IMR-90 (cell line): ENCODE measurements at regions not wholly inside any gene's neighbourhood (a gene's known extent, or its start where the extent isn't known, plus 50 kb on each side); places are given as distances from the start of the nearest gene placed in this dataset.

Source experiments
- ATAC-seq: fragments of 200-7000 bp; cut with Tn5 transposase; 2 replicates; pipeline ENCODE4 v1.9.1; 2020; ENCODE audit warnings: low read depth, mild to moderate bottlenecking, moderate library complexity
- BruUV-seq: library from RNA; stranded (reverse); fragments of 400-500 nt; replicated peaks from 2 replicates; lab custom pipeline; 2021; lab: Mats Ljungman, UMichigan
- CTCF ChIA-PET: fragments of 300-600 bp; formaldehyde crosslinking; extraction: SDS; loops from one replicate; lab custom pipeline; 2021; ENCODE audit warnings: antibody characterized with exemption; lab: Yijun Ruan, JAX
- POLR2A ChIA-PET: fragments of 300-600 bp; sonication (Branson Sonifier 250); formaldehyde crosslinking; loops from one replicate; lab custom pipeline; 2022; ENCODE audit warnings: antibody characterized with exemption; ENCODE audit not compliant: unreplicated experiment; lab: Charles Lee
- DNase-seq: peaks from one replicate; pipeline ENCODE4 v3.0.0; 2013
- H2AFZ ChIP-seq: replicated peaks from 2 replicates; pipeline ENCODE3; 2013; ENCODE audit warnings: low read length, mild to moderate bottlenecking; ENCODE audit not compliant: poor library complexity
- H2AK5ac ChIP-seq: 2 replicates; pipeline ENCODE4 v1.6.1; 2013; ENCODE audit warnings: low read depth, low read length, inconsistent platforms
- H2AK9ac ChIP-seq: replicated peaks from 2 replicates; pipeline ENCODE3; 2013; ENCODE audit warnings: mild to moderate bottlenecking, low read depth, low read length, moderate library complexity; ENCODE audit not compliant: poor library complexity
- H2BK120ac ChIP-seq: 2 replicates; pipeline ENCODE4 v1.6.1; 2013; ENCODE audit warnings: low read depth, low read length, inconsistent platforms
- H2BK15ac ChIP-seq: 3 replicates; pipeline ENCODE4 v1.6.1; 2013; ENCODE audit warnings: low read depth, low read length, inconsistent platforms
- H2BK20ac ChIP-seq: 2 replicates; pipeline ENCODE4 v1.6.1; 2013; ENCODE audit warnings: low read depth, mild to moderate bottlenecking, inconsistent platforms, low read length, moderate library complexity
- H2BK5ac ChIP-seq: 2 replicates; pipeline ENCODE4 v1.6.1; 2013; ENCODE audit warnings: mild to moderate bottlenecking, low read depth, low read length, inconsistent platforms; ENCODE audit not compliant: poor library complexity, severe bottlenecking
- H3K14ac ChIP-seq: replicated peaks from 2 replicates; pipeline ENCODE4 v1.6.1; 2013; ENCODE audit warnings: low read depth, low read length, inconsistent platforms
- H3K18ac ChIP-seq: 2 replicates; pipeline ENCODE4 v1.6.1; 2013; ENCODE audit warnings: low read depth, low read length, control low read depth
- H3K23ac ChIP-seq: 2 replicates; pipeline ENCODE4 v1.6.1; 2013; ENCODE audit warnings: low read depth, low read length, inconsistent platforms
- H3K27ac ChIP-seq: 2 replicates; pipeline ENCODE4 v1.5.1; 2013; ENCODE audit warnings: mild to moderate bottlenecking, control low read depth, low read length; ENCODE audit not compliant: insufficient read depth
- H3K27me3 ChIP-seq: 2 replicates; pipeline ENCODE4 v1.6.1; 2013; ENCODE audit warnings: low read length; ENCODE audit not compliant: control insufficient read depth, insufficient read depth
- H3K36me3 ChIP-seq: 2 replicates; pipeline ENCODE4 v1.6.1; 2013; ENCODE audit warnings: low read length, mixed read lengths; ENCODE audit not compliant: control insufficient read depth, insufficient read depth
- H3K4ac ChIP-seq: 2 replicates; pipeline ENCODE4 v1.6.1; 2013; ENCODE audit warnings: low read depth, low read length, inconsistent platforms
- H3K4me1 ChIP-seq: 2 replicates; pipeline ENCODE4 v1.6.1; 2013; ENCODE audit warnings: low read length, mixed read lengths; ENCODE audit not compliant: control insufficient read depth, insufficient read depth
- H3K4me2 ChIP-seq: 2 replicates; pipeline ENCODE4 v1.6.1; 2013; ENCODE audit warnings: low read depth, mild to moderate bottlenecking, control low read depth, low read length, moderate library complexity
- H3K4me3 ChIP-seq: 2 replicates; pipeline ENCODE4 v1.5.1; 2013; ENCODE audit warnings: low read depth, mild to moderate bottlenecking, control low read depth, low read length, moderate library complexity; ENCODE audit not compliant: insufficient read depth
- H3K56ac ChIP-seq: 2 replicates; pipeline ENCODE4 v1.6.1; 2013; ENCODE audit warnings: low read length, inconsistent platforms; ENCODE audit not compliant: insufficient read depth; ENCODE audit errors: extremely low read depth
- H3K79me1 ChIP-seq, 2 experiments: 2 replicates each; pipeline ENCODE4 v1.6.1; 2013; ENCODE audit warnings: low read length in 2 of 2, inconsistent platforms in 1 of 2, low read depth in 1 of 2
- H3K9ac ChIP-seq: 2 replicates; pipeline ENCODE4 v1.6.1; 2013; ENCODE audit warnings: low read depth, low read length, control low read depth
- H3K9me1 ChIP-seq: 2 replicates; pipeline ENCODE4 v1.6.1; 2013; ENCODE audit warnings: low read length, inconsistent platforms; ENCODE audit not compliant: insufficient read depth
- H3K9me3 ChIP-seq: 2 replicates; pipeline ENCODE4 v1.6.1; 2013; ENCODE audit warnings: low read length; ENCODE audit not compliant: control insufficient read depth, insufficient read depth
- H4K20me1 ChIP-seq: 2 replicates; pipeline ENCODE4 v1.6.1; 2013; ENCODE audit warnings: low read length, inconsistent platforms; ENCODE audit not compliant: insufficient read depth
- H4K5ac ChIP-seq: 2 replicates; pipeline ENCODE4 v1.6.1; 2013; ENCODE audit warnings: mild to moderate bottlenecking, low read depth, low read length, control low read depth
- H4K8ac ChIP-seq, 2 experiments: 2 replicates each; pipeline ENCODE4 v1.6.1; 2013; ENCODE audit warnings: low read depth in 2 of 2, low read length in 2 of 2, control low read depth in 1 of 2, inconsistent platforms in 1 of 2
- H4K91ac ChIP-seq: 2 replicates; pipeline ENCODE4 v1.6.1; 2013; ENCODE audit warnings: low read depth, low read length, inconsistent platforms; ENCODE audit not compliant: insufficient read depth
- BHLHE40 ChIP-seq: fragments of 150-350 bp; IDR thresholded peaks from 2 replicates; pipeline ENCODE4 v1.6.1; 2016; ENCODE audit warnings: mild to moderate bottlenecking, low read depth, low read length
- CEBPB ChIP-seq: IDR thresholded peaks from 2 replicates; pipeline ENCODE4 v1.6.1; 2012; ENCODE audit warnings: low read depth, low read length, improper control_type of control experiment
- CHD1 ChIP-seq: IDR thresholded peaks from 2 replicates; pipeline ENCODE4 v1.6.1; 2012; ENCODE audit warnings: low read depth, low read length, improper control_type of control experiment
- FOS ChIP-seq: fragments of 150-350 bp; IDR thresholded peaks from 2 replicates; pipeline ENCODE4 v1.6.1; 2016; ENCODE audit warnings: low read depth, low read length
- MAFK ChIP-seq: IDR thresholded peaks from 2 replicates; pipeline ENCODE4 v1.6.1; 2012; ENCODE audit warnings: low read depth, low read length, improper control_type of control experiment
- MXI1 ChIP-seq: IDR thresholded peaks from 2 replicates; pipeline ENCODE4 v1.6.1; 2012; ENCODE audit warnings: low read depth, mild to moderate bottlenecking, low read length, moderate library complexity, borderline replicate concordance
- NFE2L2 ChIP-seq: fragments of 150-350 bp; IDR thresholded peaks from 2 replicates; pipeline ENCODE4 v1.6.1; 2016; ENCODE audit warnings: low read depth, mild to moderate bottlenecking, low read length
- RAD21 ChIP-seq: IDR thresholded peaks from 2 replicates; pipeline ENCODE4 v1.6.1; 2012; ENCODE audit warnings: low read length, improper control_type of control experiment
- RCOR1 ChIP-seq: IDR thresholded peaks from 2 replicates; pipeline ENCODE4 v1.6.1; 2012; ENCODE audit warnings: mild to moderate bottlenecking, low read length, improper control_type of control experiment; ENCODE audit not compliant: insufficient replicate concordance
- RFX5 ChIP-seq: IDR thresholded peaks from 2 replicates; pipeline ENCODE4 v1.8.0; 2012; ENCODE audit warnings: low read depth, mild to moderate bottlenecking, low read length, moderate library complexity
- SMC3 ChIP-seq: fragments of 150-350 bp; IDR thresholded peaks from 2 replicates; pipeline ENCODE4 v1.6.1; 2016; ENCODE audit warnings: low read depth, mild to moderate bottlenecking, antibody characterized with exemption, low read length, moderate library complexity
- WGBS, 2 experiments: methylation state at CpG; one replicate each; pipeline versions ENCODE4 v1.1.5 to v1.1.7; 2013; ENCODE audit warnings: missing lambda C conversion rate in 2 of 2; ENCODE audit not compliant: insufficient read length in 1 of 2; ENCODE audit errors: extremely low coverage in 2 of 2; 5-methylcytosine and 5-hydroxymethylcytosine counted together
- dilution Hi-C: fragments of 300-500 bp; cut with HindIII; formaldehyde crosslinking; loops from one replicate; pipeline ENCODE4 v1.14.3; 2018; ENCODE audit warnings: low sequenced_read_pairs; ENCODE audit not compliant: unreplicated experiment
- in situ Hi-C: fragments of 300-500 bp; cut with MboI; formaldehyde crosslinking; loops from 3 replicates; pipeline ENCODE4 v1.14.3; 2019; ENCODE audit warnings: low sequenced_read_pairs, inconsistent platforms, mixed read lengths
- intact Hi-C: fragments of 100-400 bp; cut with micrococcal nuclease; formaldehyde crosslinking; loops from 2 replicates; pipeline ENCODE4 v1.10.0; 2022
- TF ChIP-seq, protein P1 (sequence below): fragments of 150-350 bp; IDR thresholded peaks from 2 replicates; pipeline ENCODE4 v1.6.1; 2017; ENCODE audit warnings: mild to moderate bottlenecking, antibody characterized with exemption, low read length, low read depth
- TF ChIP-seq, protein P2 (sequence below): conservative IDR thresholded peaks from 2 replicates; pipeline ENCODE4 v1.5.1; 2012; ENCODE audit warnings: mild to moderate bottlenecking, low read depth, low read length, improper control_type of control experiment
- TF ChIP-seq, protein P3 (sequence below): fragments of 150-350 bp; IDR thresholded peaks from 2 replicates; pipeline ENCODE4 v1.6.1; 2016; ENCODE audit warnings: low read depth, mild to moderate bottlenecking, low read length, moderate library complexity, borderline replicate concordance

DNA sequence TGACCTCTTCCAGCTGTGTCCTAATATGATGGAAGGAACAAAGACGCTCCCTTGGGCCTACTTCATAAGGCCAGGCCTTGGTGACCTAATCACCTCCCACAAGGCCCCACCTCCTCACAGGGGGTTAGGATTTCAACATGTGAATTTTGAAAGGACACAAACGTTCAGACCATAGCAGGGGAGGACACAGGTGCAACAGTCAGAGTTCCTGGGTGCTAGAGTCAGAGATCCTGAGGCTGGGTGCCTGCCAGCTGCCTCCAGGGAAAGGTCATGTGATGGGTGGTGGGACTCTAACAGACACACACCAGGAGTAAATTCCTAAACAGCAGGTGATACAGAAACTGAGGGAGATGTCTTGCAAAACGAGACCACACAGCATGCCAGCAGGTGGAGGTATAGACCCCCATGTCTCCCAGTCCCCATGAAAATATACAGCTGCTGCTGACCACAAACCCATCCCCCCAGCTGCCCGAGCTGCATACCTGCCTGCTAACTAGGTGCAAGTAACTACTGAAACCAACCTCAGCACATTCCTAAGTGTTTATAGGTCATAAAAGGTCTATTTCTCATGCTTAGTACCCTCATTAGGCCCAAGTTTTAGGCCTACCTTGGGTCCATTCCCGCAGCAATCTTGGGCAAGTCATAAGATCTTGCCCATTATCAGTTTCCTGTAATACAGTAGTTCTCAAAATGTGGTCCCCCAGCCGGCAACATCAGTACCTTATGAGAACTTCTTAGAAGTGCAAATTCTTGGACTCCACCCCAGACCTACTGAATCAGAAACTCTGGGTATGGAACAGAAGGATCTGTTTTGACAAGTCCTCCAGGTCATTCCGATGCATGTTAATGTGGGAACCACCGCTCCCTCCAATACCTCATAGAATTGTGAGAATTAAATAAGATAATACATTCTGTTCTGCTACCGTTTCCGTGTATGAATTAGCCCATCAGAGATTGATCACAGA, 245.3 kb downstream of the ENC1 start:
- no peak overlapping the region for H4K5ac ChIP-seq
- no peak overlapping the region for H3K4ac ChIP-seq
- H3K9ac ChIP-seq = no peak overlapping the region
- H3K56ac ChIP-seq = no peak overlapping the region
- H3K79me1 ChIP-seq = no peaks in the 10 kb centered on the region
- no peak overlapping the region for H2BK20ac ChIP-seq
- no peak overlapping the region for H2BK120ac ChIP-seq
- H3K4me2 ChIP-seq = no peak overlapping the region
- intact Hi-C loops = loop anchor here (5.0 kb wide), 1 partner anchor 247 kb away; the partner anchor contains the start of gene ENC1
- no peaks in the 10 kb centered on the region for H3K36me3 ChIP-seq
- peaks cover 4% of the 10 kb centered on the region for H3K4me1 ChIP-seq
- H3K23ac ChIP-seq = no peak overlapping the region
- no peak overlapping the region for H3K4me3 ChIP-seq
- DNase-seq (no peak), ATAC-seq (no peak)
- in situ Hi-C loops = no loop called here
- peaks cover 4% of the 10 kb centered on the region; the same call in 1 of the 2 replicates for H3K9me3 ChIP-seq
- ChIA-PET POLR2A (no interaction called here), CTCF (interaction anchor here (0.6 kb wide), 1 partner anchor 130 kb away, joined by 3 read pairs; no protein-coding TSS in a partner anchor)
- no peak overlapping the region for H2BK5ac ChIP-seq
- no peak overlapping the region for H2BK15ac ChIP-seq
- no peak overlapping the region for H2AK9ac ChIP-seq
- BruUV-seq = no TSS peak
- no peak overlapping the region for H4K91ac ChIP-seq
- H2AK5ac ChIP-seq = no peak overlapping the region
- H4K8ac ChIP-seq = no peak overlapping the region
- no peak overlapping the region for H3K14ac ChIP-seq
- peaks cover 4% of the 10 kb centered on the region for H3K27me3 ChIP-seq
- no peaks in the 10 kb centered on the region for H4K20me1 ChIP-seq
- 0 out of 2 replicates have a peak, but pooled peaks cover 5% of the 10 kb centered on the region for H3K9me1 ChIP-seq
- H3K27ac ChIP-seq = no peak overlapping the region
- dilution Hi-C loops = no loop called here
- no peak overlapping the region for H2AFZ ChIP-seq
- H3K18ac ChIP-seq = no peak overlapping the region
- 40% methylated on average over 1 of the region's 10 CpGs; no CpG with 5 or more reads in 1 of the 2 experiments for WGBS, 2 experiments
- TF ChIP-seq CEBPB (no peak), RCOR1 (no peak), SMC3 (no peak), FOS (no peak), RFX5 (no peak), RAD21 (no peak), MXI1 (no peak), CHD1 (no peak), MAFK (no peak), NFE2L2 (no peak), BHLHE40 (no peak)
- TF ChIP-seq, protein P1, sequence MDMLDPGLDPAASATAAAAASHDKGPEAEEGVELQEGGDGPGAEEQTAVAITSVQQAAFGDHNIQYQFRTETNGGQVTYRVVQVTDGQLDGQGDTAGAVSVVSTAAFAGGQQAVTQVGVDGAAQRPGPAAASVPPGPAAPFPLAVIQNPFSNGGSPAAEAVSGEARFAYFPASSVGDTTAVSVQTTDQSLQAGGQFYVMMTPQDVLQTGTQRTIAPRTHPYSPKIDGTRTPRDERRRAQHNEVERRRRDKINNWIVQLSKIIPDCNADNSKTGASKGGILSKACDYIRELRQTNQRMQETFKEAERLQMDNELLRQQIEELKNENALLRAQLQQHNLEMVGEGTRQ = no peak
- TF ChIP-seq, protein P2, sequence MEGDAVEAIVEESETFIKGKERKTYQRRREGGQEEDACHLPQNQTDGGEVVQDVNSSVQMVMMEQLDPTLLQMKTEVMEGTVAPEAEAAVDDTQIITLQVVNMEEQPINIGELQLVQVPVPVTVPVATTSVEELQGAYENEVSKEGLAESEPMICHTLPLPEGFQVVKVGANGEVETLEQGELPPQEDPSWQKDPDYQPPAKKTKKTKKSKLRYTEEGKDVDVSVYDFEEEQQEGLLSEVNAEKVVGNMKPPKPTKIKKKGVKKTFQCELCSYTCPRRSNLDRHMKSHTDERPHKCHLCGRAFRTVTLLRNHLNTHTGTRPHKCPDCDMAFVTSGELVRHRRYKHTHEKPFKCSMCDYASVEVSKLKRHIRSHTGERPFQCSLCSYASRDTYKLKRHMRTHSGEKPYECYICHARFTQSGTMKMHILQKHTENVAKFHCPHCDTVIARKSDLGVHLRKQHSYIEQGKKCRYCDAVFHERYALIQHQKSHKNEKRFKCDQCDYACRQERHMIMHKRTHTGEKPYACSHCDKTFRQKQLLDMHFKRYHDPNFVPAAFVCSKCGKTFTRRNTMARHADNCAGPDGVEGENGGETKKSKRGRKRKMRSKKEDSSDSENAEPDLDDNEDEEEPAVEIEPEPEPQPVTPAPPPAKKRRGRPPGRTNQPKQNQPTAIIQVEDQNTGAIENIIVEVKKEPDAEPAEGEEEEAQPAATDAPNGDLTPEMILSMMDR = no peak
- TF ChIP-seq, protein P3, sequence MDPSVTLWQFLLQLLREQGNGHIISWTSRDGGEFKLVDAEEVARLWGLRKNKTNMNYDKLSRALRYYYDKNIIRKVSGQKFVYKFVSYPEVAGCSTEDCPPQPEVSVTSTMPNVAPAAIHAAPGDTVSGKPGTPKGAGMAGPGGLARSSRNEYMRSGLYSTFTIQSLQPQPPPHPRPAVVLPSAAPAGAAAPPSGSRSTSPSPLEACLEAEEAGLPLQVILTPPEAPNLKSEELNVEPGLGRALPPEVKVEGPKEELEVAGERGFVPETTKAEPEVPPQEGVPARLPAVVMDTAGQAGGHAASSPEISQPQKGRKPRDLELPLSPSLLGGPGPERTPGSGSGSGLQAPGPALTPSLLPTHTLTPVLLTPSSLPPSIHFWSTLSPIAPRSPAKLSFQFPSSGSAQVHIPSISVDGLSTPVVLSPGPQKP = no peak
